ENCODE measurements at regions not wholly inside any gene's neighbourhood (a gene's known extent, or its start where the extent isn't known, plus 50 kb on each side); places are given as distances from the start of the nearest gene placed in this dataset.

DNA sequence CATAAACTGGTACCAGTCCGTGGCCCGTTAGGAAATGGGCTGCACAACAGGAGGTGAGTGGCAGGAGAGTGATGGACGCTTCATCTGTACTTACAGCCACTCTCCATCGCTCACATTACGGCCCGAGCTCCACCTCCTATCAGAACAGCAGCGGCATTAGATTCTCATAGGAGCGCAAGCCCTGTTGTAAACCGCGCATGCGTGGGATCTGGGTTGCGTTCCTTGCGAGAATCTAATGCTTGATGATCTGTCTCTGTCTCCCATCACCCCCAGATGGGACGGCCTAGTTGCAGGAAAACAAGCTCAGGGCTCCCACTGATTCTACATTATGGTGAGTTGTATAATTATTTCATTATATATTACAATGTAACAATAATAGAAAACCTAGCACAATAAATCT, 480.4 kb downstream of the CCDC171 start:
- H3F3A ChIP-seq (ENCODE audit: insufficient read depth, low read depth), result 0 out of 2 replicates have a peak, but pooled peaks cover 2% of the 10 kb centered on the region
- no peaks in the 10 kb centered on the region for H3K36me3 ChIP-seq (ENCODE audit: low read depth)
- no peak overlapping the region for H3K4me2 ChIP-seq
- no peaks in the 10 kb centered on the region for H3K9me2 ChIP-seq (ENCODE audit: insufficient read depth)
- H4K20me1 ChIP-seq (ENCODE audit: insufficient read depth), result no peaks in the 10 kb centered on the region
- BruUV-seq (replicated peaks), result no TSS peak
- TF ChIP-seq EZH2 (IDR thresholded peaks at IDR 0.05; ENCODE audit: low read depth), result no peak
- TF ChIP-seq, protein P1, sequence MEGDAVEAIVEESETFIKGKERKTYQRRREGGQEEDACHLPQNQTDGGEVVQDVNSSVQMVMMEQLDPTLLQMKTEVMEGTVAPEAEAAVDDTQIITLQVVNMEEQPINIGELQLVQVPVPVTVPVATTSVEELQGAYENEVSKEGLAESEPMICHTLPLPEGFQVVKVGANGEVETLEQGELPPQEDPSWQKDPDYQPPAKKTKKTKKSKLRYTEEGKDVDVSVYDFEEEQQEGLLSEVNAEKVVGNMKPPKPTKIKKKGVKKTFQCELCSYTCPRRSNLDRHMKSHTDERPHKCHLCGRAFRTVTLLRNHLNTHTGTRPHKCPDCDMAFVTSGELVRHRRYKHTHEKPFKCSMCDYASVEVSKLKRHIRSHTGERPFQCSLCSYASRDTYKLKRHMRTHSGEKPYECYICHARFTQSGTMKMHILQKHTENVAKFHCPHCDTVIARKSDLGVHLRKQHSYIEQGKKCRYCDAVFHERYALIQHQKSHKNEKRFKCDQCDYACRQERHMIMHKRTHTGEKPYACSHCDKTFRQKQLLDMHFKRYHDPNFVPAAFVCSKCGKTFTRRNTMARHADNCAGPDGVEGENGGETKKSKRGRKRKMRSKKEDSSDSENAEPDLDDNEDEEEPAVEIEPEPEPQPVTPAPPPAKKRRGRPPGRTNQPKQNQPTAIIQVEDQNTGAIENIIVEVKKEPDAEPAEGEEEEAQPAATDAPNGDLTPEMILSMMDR (conservative IDR thresholded peaks at IDR 0.05), result no peak
- ChIA-PET POLR2A (ENCODE audit: unreplicated experiment) (no interaction called here), CTCF (interaction anchor here (0.9 to 1.3 kb wide), 2 partner anchors 100 to 161 kb away, joined by 3 to 4 read pairs; no protein-coding TSS in a partner anchor)
- H3K4me1 ChIP-seq (replicated peaks; ENCODE audit: insufficient read depth), result peaks cover 12% of the 10 kb centered on the region
- DNase-seq, result no peak
- intact Hi-C loops (cut with micrococcal nuclease; ENCODE audit: unreplicated experiment), result loop anchor here (10.0 kb wide), 2 partner anchors 162 to 1762 kb away; no protein-coding TSS in a partner anchor
- no peaks in the 10 kb centered on the region for H3K9me3 ChIP-seq (ENCODE audit: insufficient read depth, low read depth)
- no peak overlapping the region for H3K4me3 ChIP-seq
- H3K79me2 ChIP-seq (ENCODE audit: low read depth), result no peaks in the 10 kb centered on the region
- H3K27ac ChIP-seq, result no peak overlapping the region
- no peak overlapping the region for H2AFZ ChIP-seq
- H3K27me3 ChIP-seq (ENCODE audit: insufficient read depth, low read depth), result no peaks in the 10 kb centered on the region

DNA sequence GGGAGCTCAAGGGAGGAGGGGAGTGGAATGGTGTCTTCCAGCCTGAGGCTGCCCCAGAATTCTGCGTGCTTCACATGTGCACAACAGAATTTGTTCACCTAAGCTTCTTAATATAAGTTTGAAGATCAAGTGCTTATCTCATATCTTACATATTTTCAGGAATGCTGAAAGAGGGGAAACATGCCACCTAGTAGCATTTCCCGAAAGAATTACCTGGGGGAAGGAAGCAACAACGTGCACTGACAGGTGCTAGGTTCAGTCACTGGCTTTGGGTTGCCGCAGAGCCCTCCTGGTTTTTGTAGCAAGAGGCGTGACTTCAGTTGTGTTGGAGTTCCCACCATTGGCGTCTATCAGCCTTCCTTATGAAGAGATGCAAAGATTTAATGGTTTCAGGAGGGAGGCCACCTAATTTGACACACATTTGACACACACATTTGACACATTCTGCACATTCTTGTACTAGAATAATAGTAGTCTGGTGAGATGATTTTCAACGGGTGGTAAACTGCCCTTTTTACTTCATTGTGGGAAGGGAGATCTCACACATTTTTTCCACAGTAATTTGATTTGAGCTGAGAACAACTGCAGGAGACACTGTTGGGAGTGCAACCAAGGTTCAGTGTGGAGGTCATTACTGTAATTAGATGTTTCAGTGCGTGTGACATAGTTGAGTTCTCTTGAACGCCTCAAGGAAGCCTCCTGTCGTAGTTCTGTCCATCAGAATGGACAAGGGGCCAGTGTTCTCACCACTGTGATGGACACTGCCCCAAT, 481.3 kb downstream of the CCDC171 start:
- Histone ChIP-seq H3K36me3 (ENCODE audit: low read depth) (no peaks in the 10 kb centered on the region), H2AFZ (no peak overlapping the region), H3K9me3 (ENCODE audit: insufficient read depth, low read depth) (no peaks in the 10 kb centered on the region), H3K4me2 (no peak overlapping the region), H3K9me2 (ENCODE audit: insufficient read depth) (no peaks in the 10 kb centered on the region), H3F3A (ENCODE audit: insufficient read depth, low read depth) (0 out of 2 replicates have a peak, but pooled peaks cover 2% of the 10 kb centered on the region), H3K4me3 (no peak overlapping the region), H4K20me1 (ENCODE audit: insufficient read depth) (no peaks in the 10 kb centered on the region), H3K79me2 (ENCODE audit: low read depth) (no peaks in the 10 kb centered on the region), H3K4me1 (replicated peaks; ENCODE audit: insufficient read depth) (peaks cover 12% of the 10 kb centered on the region), H3K27ac (no peak overlapping the region), H3K27me3 (ENCODE audit: insufficient read depth, low read depth) (no peaks in the 10 kb centered on the region)
- no peak for DNase-seq
- intact Hi-C loops (cut with micrococcal nuclease; ENCODE audit: unreplicated experiment), result loop anchor here (10.0 kb wide), 2 partner anchors 161 to 1761 kb away; no protein-coding TSS in a partner anchor
- ChIA-PET POLR2A (ENCODE audit: unreplicated experiment) (no interaction called here), CTCF (no interaction called here)
- BruUV-seq (replicated peaks), result no TSS peak
- TF ChIP-seq, protein P1 (conservative IDR thresholded peaks at IDR 0.05), result no peak
- no peak for TF ChIP-seq EZH2 (IDR thresholded peaks at IDR 0.05; ENCODE audit: low read depth)

DNA sequence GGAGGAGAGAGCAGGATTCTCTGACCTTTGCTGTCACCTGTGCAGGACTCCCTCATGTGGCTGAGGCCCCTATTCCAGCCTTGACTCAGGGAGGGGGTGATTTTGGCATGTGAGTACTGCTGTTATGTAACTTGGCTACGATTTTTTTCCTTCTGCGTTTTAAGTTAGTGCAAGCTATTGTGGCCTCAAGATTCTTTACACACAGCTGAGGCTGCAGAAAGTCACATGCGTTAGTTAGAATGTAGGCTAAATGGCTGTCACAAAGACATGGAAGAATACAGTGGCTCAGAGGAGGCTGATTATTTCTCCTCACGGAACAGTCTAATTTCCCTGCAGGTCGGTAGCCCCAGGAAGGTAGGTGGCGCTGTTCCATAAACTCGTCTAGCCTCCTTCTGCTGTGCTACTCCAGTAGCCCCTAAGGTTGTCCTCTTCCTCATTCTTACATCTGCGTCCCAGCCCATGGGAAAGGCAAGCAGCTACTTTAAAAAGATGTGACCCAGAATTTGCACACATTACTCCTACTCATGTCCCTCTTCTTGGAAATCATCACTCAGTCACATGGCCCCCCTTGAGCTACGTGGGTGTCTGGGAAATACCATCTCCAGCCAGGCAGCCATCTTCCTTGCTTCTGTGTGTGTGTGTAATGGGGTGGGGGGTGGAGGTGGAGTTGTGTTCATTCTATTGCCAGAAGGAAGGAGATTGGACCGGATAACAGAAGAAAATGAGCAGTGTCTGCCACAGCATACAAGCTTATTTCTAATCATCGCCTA, 486.6 kb downstream of the CCDC171 start:
- Histone ChIP-seq H3K4me1 (replicated peaks; ENCODE audit: insufficient read depth) (no peaks in the 10 kb centered on the region), H3K4me3 (no peak overlapping the region), H3K27me3 (ENCODE audit: insufficient read depth, low read depth) (no peaks in the 10 kb centered on the region), H3K36me3 (ENCODE audit: low read depth) (no peaks in the 10 kb centered on the region), H3K9me2 (ENCODE audit: insufficient read depth) (no peaks in the 10 kb centered on the region), H4K20me1 (ENCODE audit: insufficient read depth) (no peaks in the 10 kb centered on the region), H3F3A (ENCODE audit: insufficient read depth, low read depth) (no peaks in the 10 kb centered on the region), H2AFZ (no peak overlapping the region), H3K4me2 (no peak overlapping the region), H3K79me2 (ENCODE audit: low read depth) (no peaks in the 10 kb centered on the region), H3K9me3 (ENCODE audit: insufficient read depth, low read depth) (no peaks in the 10 kb centered on the region), H3K27ac (no peak overlapping the region)
- CTCF ChIA-PET, result interaction anchor here (0.6 kb wide), 1 partner anchor 23 kb away, joined by 3 read pairs; no protein-coding TSS in a partner anchor
- TF ChIP-seq, protein P1 (conservative IDR thresholded peaks at IDR 0.05), result no peak
- TF ChIP-seq EZH2 (IDR thresholded peaks at IDR 0.05; ENCODE audit: low read depth), result no peak
- intact Hi-C loops (cut with micrococcal nuclease; ENCODE audit: unreplicated experiment), result loop anchor here (5.0 to 10.0 kb wide), 3 partner anchors 93 to 1755 kb away; no protein-coding TSS in a partner anchor
- DNase-seq, result peak in 1 of 2 experiments; percentile 18
- no TSS peak for BruUV-seq (replicated peaks)
- POLR2A ChIA-PET (ENCODE audit: unreplicated experiment), result no interaction called here
